Vagina (tissue), 2 donors: ENCODE measurements at regions not wholly inside any gene's neighbourhood (a gene's known extent, or its start where the extent isn't known, plus 50 kb on each side); places are given as distances from the start of the nearest gene placed in this dataset.

Experiments
- DNase-seq, 2 donors: peaks; one replicate each; pipeline ENCODE4 v3.0.0-alpha.2; 2017; ENCODE audit errors: extremely low spot score in 2 of 2
- H3K27ac ChIP-seq: fragments of 200-600 bp; sonication (generic); one replicate; pipeline ENCODE4 v1.5.1; 2019
- H3K27me3 ChIP-seq: fragments of 200-600 bp; sonication (generic); one replicate; pipeline ENCODE4 v1.5.1; 2019
- H3K36me3 ChIP-seq, 2 donors: fragments of 200-600 bp; sonication (generic); one replicate each; pipeline ENCODE4 v1.5.1; 2017 to 2019
- H3K4me1 ChIP-seq: fragments of 200-600 bp; sonication (generic); one replicate; pipeline ENCODE4 v1.5.1; 2019
- H3K4me3 ChIP-seq, 2 donors: fragments of 200-600 bp; sonication (generic); 1 replicate in 1 of 2; 2 replicates in 1 of 2; pipeline ENCODE4 v1.5.1; 2016 to 2019
- H3K9me3 ChIP-seq: fragments of 200-600 bp; sonication (generic); one replicate; pipeline ENCODE4 v1.5.1; 2019
- POLR2A ChIP-seq, 2 donors: fragments of 450-650 bp; IDR thresholded peaks; one replicate each; pipeline ENCODE4 v1.6.1; 2017; ENCODE audit warnings: antibody characterized with exemption in 2 of 2, mild to moderate bottlenecking in 2 of 2, moderate library complexity in 2 of 2
- POLR2AphosphoS5 ChIP-seq, 2 donors: sonication (generic); formaldehyde crosslinking; IDR thresholded peaks; one replicate each; pipeline ENCODE4 v1.9.0; 2017; ENCODE audit warnings: antibody characterized with exemption in 2 of 2, mild to moderate bottlenecking in 2 of 2, low read depth in 1 of 2; ENCODE audit not compliant: insufficient read depth in 1 of 2
- intact Hi-C: fragments of 100-400 bp; cut with DNase I; formaldehyde crosslinking; loops from one replicate; pipeline ENCODE4 v1.15.1; 2023
- TF ChIP-seq, protein P1 (sequence below), 3 experiments: fragments of 450-650 bp in 2 of 3; fragments of 200-600 bp in 1 of 3; sonication (generic) in 1 of 3; IDR thresholded peaks; one replicate each; pipeline ENCODE4 v1.5.1; 2017 to 2019; ENCODE audit warnings: antibody characterized with exemption in 3 of 3, mild to moderate bottlenecking in 2 of 3, moderate library complexity in 2 of 3

DNA sequence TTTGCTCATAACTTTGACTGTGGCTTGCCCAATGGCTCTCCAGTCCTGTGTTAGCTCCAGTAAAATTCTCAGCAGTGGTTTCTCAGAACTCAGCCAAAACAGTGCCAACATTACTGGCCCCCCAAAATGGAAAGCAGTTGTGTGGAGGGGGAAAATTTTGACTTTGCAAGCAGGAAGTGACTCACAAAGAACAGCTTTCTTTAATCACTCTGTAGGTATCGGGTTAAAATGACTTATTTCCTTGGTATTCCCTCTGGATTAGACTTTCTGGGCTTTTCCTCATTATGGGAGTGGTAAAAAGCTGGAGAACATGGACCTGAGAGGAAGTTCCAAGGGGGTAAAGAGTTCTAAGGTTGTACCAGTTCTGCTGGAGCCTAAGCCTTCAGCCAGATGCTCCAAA is 175.7 kb upstream of the RND3 start:
- H3K27ac ChIP-seq = no peak overlapping the region
- intact Hi-C loops = no loop called here
- H3K27me3 ChIP-seq = no peaks in the 10 kb centered on the region
- no peak overlapping the region for H3K4me3 ChIP-seq
- no peaks in the 10 kb centered on the region for H3K36me3 ChIP-seq
- DNase-seq = no peak
- no peaks in the 10 kb centered on the region for H3K9me3 ChIP-seq
- TF ChIP-seq, protein P1, sequence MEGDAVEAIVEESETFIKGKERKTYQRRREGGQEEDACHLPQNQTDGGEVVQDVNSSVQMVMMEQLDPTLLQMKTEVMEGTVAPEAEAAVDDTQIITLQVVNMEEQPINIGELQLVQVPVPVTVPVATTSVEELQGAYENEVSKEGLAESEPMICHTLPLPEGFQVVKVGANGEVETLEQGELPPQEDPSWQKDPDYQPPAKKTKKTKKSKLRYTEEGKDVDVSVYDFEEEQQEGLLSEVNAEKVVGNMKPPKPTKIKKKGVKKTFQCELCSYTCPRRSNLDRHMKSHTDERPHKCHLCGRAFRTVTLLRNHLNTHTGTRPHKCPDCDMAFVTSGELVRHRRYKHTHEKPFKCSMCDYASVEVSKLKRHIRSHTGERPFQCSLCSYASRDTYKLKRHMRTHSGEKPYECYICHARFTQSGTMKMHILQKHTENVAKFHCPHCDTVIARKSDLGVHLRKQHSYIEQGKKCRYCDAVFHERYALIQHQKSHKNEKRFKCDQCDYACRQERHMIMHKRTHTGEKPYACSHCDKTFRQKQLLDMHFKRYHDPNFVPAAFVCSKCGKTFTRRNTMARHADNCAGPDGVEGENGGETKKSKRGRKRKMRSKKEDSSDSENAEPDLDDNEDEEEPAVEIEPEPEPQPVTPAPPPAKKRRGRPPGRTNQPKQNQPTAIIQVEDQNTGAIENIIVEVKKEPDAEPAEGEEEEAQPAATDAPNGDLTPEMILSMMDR (IDR thresholded peaks at IDR 0.05) = no peak
- TF ChIP-seq POLR2A (IDR thresholded peaks at IDR 0.05) = no peak
- no peak for TF ChIP-seq POLR2AphosphoS5 (IDR thresholded peaks at IDR 0.05; ENCODE audit: insufficient read depth in 1 of 2, low read depth in 1 of 2)
- no peaks in the 10 kb centered on the region for H3K4me1 ChIP-seq

DNA sequence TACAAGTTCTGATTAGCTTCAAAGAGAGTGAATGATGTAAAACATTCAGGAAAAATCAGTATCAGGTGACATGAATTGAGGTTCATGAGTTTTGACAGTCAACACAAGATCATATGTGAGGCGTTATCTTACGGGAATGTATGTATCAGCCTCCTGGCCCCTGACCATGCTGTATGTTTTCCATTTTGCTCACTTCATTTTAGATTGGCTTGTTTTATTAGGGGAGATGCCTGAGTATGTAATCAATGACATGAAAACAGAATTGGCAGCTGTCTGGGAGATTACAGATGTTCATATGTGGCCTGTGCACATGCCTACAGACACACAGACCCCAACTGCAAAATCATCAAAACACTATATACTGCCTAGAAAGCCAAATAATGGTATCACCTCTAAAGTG is 168.5 kb upstream of the RND3 start:
- DNase-seq = no peak
- Histone ChIP-seq H3K36me3 (no peaks in the 10 kb centered on the region), H3K4me1 (no peaks in the 10 kb centered on the region), H3K27ac (no peak overlapping the region), H3K4me3 (no peak overlapping the region), H3K9me3 (no peaks in the 10 kb centered on the region), H3K27me3 (no peaks in the 10 kb centered on the region)
- TF ChIP-seq, protein P1 (IDR thresholded peaks at IDR 0.05) = no peak
- TF ChIP-seq POLR2A (IDR thresholded peaks at IDR 0.05) = no peak
- TF ChIP-seq POLR2AphosphoS5 (IDR thresholded peaks at IDR 0.05; ENCODE audit: insufficient read depth in 1 of 2, low read depth in 1 of 2) = no peak
- intact Hi-C loops = no loop called here

DNA sequence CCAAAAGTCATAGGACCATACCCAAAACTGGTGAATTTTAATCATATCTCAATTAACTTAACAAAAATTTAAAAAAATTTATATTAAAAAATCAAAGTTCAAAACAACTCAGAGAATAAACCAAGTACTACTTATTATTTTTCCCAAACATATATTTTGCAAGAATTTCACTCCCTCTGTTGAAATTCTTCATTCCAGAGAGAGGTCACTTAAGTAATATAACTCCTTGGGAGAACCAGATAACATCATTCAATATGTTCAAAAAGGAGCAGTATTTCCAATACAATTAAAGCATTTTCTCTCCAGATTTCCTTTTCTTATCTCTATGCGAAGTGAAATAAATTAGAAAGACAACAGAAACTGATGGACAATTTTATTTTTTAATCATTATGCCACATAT is 165.9 kb upstream of the RND3 start:
- Histone ChIP-seq H3K4me3 (no peak overlapping the region), H3K27ac (no peak overlapping the region), H3K4me1 (no peaks in the 10 kb centered on the region), H3K9me3 (no peaks in the 10 kb centered on the region), H3K36me3 (no peaks in the 10 kb centered on the region), H3K27me3 (no peaks in the 10 kb centered on the region)
- DNase-seq = no peak
- intact Hi-C loops = no loop called here
- TF ChIP-seq POLR2AphosphoS5 (IDR thresholded peaks at IDR 0.05; ENCODE audit: insufficient read depth in 1 of 2, low read depth in 1 of 2) (no peak), POLR2A (IDR thresholded peaks at IDR 0.05) (no peak)
- TF ChIP-seq, protein P1 (IDR thresholded peaks at IDR 0.05) = no peak

DNA sequence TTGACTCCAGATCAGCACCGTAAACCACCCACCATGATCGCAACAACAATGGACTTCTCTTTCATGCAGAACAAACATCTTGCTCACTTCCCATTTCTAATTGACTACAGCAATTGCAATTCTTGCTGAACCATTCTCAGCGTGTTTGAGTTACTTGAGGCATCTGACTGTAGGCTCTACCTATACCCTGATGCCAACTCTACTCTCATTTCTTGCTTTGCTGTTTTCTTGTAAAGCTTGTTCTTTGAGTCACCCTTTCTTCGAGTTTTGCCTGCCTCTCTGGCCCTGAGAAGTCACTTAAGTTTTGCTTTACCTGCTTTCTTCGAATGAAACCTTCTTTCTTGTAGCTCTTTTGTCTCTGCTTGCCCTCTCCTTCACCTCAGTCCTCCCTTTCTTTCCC is 160.5 kb upstream of the RND3 start:
- H3K27ac ChIP-seq = no peak overlapping the region
- H3K27me3 ChIP-seq = no peaks in the 10 kb centered on the region

DNA sequence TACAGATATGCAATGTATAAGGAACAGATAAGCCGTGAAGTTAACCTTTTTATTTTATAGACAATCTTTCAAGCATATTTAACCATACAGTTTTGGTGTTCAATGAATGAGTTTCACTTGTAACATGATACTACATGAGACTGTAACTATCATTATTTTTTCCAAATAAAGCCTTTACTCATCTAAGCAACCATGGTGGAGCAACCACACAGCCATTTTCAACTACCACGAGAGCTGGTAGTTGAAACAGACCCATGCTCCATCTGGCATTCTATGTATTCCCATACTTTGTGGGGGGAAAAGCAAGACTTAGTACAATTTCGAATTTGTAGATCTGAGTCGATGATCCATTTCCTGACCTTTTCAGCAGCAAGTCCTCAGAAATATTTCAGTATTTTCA is 159.3 kb upstream of the RND3 start:
- Histone ChIP-seq H3K9me3 (no peaks in the 10 kb centered on the region), H3K27me3 (no peaks in the 10 kb centered on the region), H3K36me3 (no peaks in the 10 kb centered on the region), H3K27ac (no peak overlapping the region), H3K4me3 (no peak overlapping the region), H3K4me1 (no peaks in the 10 kb centered on the region)
- no peak for DNase-seq
- intact Hi-C loops = no loop called here
- TF ChIP-seq, protein P1 (IDR thresholded peaks at IDR 0.05) = no peak
- no peak for TF ChIP-seq POLR2A (IDR thresholded peaks at IDR 0.05)

More for the DNA sequence above, 160.5 kb upstream of the RND3 start:
- Histone ChIP-seq H3K36me3 (no peaks in the 10 kb centered on the region), H3K4me1 (no peaks in the 10 kb centered on the region), H3K9me3 (no peaks in the 10 kb centered on the region), H3K4me3 (no peak overlapping the region)
- TF ChIP-seq POLR2AphosphoS5 (IDR thresholded peaks at IDR 0.05; ENCODE audit: insufficient read depth in 1 of 2, low read depth in 1 of 2) = no peak
- no peak for TF ChIP-seq POLR2A (IDR thresholded peaks at IDR 0.05)
- TF ChIP-seq, protein P1 (IDR thresholded peaks at IDR 0.05) = no peak
- no peak for DNase-seq
- intact Hi-C loops = no loop called here
